AG10803 (cell line): ENCODE measurements at regions not wholly inside any gene's neighbourhood (a gene's known extent, or its start where the extent isn't known, plus 50 kb on each side); places are given as distances from the start of the nearest gene placed in this dataset.

Experiments
- DNase-seq: peaks from one replicate; pipeline ENCODE4 v3.0.0; 2010; ENCODE audit warnings: low read depth
- H3K4me3 ChIP-seq: 2 replicates; pipeline ENCODE4 v1.5.1; 2011; ENCODE audit warnings: mild to moderate bottlenecking, low read length, control low read depth
- TF ChIP-seq, protein P1 (sequence below): conservative IDR thresholded peaks from 2 replicates; pipeline ENCODE4 v1.5.1; 2011; ENCODE audit warnings: mild to moderate bottlenecking, low read length, control low read depth, inconsistent platforms

DNA sequence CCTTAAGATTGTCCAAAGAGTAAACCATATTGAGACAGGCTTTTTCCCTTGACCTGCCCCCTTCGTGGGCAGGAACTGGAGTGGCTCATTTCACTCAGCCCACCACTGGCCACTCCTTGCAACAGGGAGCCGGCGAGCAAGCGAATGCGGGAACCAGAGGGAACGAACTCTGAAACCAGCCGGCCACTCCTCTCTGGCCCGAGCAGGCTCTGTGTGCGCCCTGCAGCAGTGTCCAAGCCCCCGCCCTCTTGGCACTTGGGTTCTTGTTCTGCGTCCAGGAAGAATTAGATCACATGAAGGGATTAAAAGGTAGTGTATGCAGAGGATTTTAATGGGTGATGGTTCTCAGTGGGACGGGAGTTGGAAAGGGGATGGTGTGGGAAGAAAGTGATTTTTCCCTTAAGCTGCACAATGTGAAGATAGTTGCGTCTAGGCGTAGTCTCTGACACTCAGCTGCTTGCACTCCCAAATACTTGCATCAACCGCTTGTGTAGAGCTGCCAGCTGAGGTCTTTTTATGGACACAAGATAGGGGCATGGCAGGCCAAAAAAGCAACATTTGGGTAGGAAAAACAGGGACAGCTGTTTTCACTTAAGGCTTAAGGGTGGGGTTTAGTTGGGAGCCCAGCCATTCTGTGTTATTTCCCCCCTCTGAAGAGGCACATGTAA lies 1209.7 kb upstream of the PCDH20 start:
- no peak overlapping the region for H3K4me3 ChIP-seq
- DNase-seq: no peak
- TF ChIP-seq, protein P1, sequence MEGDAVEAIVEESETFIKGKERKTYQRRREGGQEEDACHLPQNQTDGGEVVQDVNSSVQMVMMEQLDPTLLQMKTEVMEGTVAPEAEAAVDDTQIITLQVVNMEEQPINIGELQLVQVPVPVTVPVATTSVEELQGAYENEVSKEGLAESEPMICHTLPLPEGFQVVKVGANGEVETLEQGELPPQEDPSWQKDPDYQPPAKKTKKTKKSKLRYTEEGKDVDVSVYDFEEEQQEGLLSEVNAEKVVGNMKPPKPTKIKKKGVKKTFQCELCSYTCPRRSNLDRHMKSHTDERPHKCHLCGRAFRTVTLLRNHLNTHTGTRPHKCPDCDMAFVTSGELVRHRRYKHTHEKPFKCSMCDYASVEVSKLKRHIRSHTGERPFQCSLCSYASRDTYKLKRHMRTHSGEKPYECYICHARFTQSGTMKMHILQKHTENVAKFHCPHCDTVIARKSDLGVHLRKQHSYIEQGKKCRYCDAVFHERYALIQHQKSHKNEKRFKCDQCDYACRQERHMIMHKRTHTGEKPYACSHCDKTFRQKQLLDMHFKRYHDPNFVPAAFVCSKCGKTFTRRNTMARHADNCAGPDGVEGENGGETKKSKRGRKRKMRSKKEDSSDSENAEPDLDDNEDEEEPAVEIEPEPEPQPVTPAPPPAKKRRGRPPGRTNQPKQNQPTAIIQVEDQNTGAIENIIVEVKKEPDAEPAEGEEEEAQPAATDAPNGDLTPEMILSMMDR: no peak

DNA sequence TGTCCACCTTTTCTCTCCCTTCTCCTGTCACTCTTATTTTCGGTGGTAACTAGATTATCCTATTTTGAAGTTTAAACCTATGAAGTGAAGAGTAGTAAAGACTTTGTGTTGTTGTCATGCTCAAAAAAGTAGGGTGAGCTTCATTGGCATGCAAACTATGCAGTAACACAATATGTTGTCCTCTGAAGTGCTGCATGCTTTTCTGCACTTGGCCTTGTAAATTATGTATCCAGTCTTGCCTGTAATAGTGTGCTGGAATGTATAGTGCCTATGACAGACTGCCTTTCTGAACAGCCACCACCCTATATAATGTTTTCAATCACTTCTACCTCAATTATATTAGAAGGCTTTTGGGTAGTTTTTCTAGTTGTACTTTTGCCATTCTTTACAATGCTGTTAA lies 1198.2 kb upstream of the PCDH20 start:
- TF ChIP-seq, protein P1: no peak
- DNase-seq: no peak
- no peak overlapping the region for H3K4me3 ChIP-seq

DNA sequence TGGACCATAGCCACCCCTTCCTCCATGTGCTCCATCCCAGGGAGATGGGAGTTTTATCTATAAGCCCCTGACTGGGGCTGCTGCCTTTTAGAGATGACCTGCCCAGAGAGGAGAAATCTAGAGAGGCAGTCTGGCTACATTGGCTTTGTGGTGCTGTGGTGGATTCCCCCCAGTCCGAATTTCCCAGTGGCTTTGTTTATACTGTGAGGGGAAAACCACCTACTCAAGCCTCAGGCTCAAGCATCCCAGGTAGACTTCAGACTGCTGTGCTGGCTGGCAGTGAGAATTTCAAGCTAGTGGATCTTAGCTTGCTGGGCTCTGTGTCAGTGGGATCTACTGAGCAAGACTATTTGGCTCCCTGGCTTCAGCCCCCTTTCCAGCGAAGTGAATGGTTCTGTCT lies 1195.7 kb upstream of the PCDH20 start:
- DNase-seq: no peak
- TF ChIP-seq, protein P1: no peak
- H3K4me3 ChIP-seq: no peak overlapping the region

DNA sequence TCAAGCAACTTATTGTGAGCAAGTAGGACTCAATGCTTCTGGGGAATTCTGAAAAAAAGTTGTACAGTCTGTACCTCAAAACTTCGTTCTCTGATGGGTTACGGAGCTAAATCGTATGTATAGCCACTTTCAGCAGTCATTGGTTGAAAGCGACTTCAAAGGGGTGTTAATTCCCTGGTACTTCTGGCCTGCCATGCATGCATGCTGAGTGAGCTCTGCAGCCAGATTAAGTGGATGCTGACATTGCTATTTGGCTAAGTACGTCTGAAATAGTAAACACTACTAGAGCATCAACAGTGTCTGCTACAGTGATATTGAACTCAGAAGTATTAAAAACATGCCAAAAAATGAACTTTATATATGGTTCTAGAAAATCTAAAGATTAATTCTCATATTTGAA lies 1183.1 kb upstream of the PCDH20 start:
- DNase-seq: no peak
- TF ChIP-seq, protein P1: no peak
- H3K4me3 ChIP-seq: no peak overlapping the region

DNA sequence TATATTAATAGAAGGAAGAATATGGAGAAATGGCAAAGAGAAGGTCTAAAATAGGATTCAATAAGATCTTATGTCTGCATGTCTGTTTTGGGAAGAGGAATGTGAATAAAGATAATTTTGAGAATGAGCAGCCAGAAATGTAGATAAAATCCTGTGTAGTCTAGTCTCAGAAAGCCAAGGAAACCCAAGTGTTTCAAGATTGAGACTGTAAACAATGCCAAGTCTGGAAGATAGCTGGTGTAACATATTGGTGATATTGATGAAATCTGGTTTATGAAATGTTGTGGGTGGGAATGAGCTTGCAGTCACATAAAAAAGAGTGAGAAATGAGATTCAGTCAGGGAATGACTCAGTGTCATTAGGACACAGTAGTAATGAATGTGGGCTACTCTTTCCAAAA lies 1180.3 kb upstream of the PCDH20 start:
- TF ChIP-seq, protein P1: no peak
- no peak overlapping the region for H3K4me3 ChIP-seq
- DNase-seq: no peak

DNA sequence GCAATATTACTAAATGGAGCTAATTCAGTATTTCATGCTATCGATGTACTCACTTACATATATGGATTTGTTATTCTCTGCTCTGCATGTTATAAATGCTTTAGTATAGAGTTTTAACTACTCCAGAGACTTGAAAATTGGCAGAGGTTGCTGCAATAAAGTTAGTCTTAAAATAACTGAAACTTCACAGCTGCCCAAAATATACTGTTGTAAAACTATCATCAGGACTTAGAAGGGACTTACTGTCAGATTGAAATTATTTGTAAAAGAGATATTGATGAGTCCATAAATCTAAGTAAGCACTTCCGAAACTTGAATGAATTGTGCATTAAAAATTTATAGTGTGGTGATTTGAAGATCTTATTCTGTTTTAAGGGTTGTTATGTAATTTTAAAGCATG lies 1178.2 kb upstream of the PCDH20 start:
- TF ChIP-seq, protein P1: no peak
- no peak for DNase-seq
- no peak overlapping the region for H3K4me3 ChIP-seq

DNA sequence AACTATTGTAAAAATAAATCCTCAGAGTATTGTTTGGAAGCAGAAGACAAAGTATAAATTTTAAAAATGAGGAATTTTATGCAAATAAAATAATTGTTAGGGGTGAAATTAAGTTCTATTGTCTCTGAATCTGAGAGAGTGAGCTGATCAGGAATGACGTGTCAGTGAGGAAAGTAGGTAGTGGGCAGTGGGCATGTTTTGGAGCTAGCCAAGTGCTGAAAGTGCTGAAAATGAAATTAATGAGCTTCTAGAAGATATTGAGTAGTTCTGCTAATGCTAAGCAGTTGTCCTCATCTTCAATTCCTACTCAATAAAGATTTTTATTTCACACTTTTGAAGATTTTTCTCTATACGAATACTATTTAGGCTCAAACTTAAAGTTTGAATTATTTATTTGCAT lies 1167.8 kb upstream of the PCDH20 start:
- H3K4me3 ChIP-seq: no peak overlapping the region
- TF ChIP-seq, protein P1: no peak
- no peak for DNase-seq
